ENCODE measurements at regions not wholly inside any gene's neighbourhood (a gene's known extent, or its start where the extent isn't known, plus 50 kb on each side); places are given as distances from the start of the nearest gene placed in this dataset.

- TF ChIP-seq NFYA (IDR thresholded peaks at IDR 0.05; ENCODE audit: borderline replicate concordance, low read depth, low read length) = no peak
- no peak for TF ChIP-seq ZNF207 (IDR thresholded peaks at IDR 0.05; ENCODE audit: borderline replicate concordance)
- no peak for TF ChIP-seq SMAD5 (IDR thresholded peaks at IDR 0.05; ENCODE audit: low read depth)
- no peak for TF ChIP-seq CHD2 (IDR thresholded peaks at IDR 0.05; ENCODE audit: borderline replicate concordance, low read depth, low read length)
- TF ChIP-seq SREBF2 (IDR thresholded peaks at IDR 0.05; ENCODE audit: low read length) = no peak
- TF ChIP-seq RCOR1 (conservative IDR thresholded peaks at IDR 0.05; ENCODE audit: low read depth, low read length) = no peak
- no peak for TF ChIP-seq ELK1 (IDR thresholded peaks at IDR 0.05; ENCODE audit: low read depth, low read length)
- TF ChIP-seq SMC3 (IDR thresholded peaks at IDR 0.05; ENCODE audit: borderline replicate concordance, low read length) = no peak
- TF ChIP-seq BCL11A (IDR thresholded peaks at IDR 0.05; ENCODE audit: low read depth, low read length) = no peak
These were observed 101.8 kb downstream of the FOXL1 start (continued) for GRCh38 chr16:86680162-86680561.

DNA sequence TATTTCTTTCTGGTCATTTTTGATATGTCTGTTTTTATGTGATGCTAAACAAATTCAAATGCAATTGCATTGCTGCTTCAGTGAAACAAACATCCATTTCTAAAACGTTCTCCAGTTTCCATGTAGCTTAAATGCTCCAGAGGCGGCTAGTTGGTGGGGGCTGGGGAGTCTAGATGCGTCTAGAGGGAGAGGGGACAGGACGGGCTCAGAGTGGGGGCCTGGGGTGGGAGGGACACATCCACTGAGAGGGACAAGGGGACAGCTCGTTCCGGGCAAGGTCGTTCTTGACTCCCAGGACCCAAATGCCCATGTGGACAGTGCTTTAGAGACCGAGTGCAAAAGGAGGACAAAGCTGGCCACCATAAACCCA lies 102.3 kb downstream of the FOXL1 start:
- H3K9ac ChIP-seq (ENCODE audit: control insufficient read depth, insufficient read depth, low read length) = no peak overlapping the region
- DNase-seq (ENCODE audit: low read depth, low spot score) (no peak), FAIRE-seq (no peak), ATAC-seq (no peak)
- H2AFZ ChIP-seq (ENCODE audit: control insufficient read depth, low read depth, low read length) = no peak overlapping the region
- RAD21 ChIA-PET (ENCODE audit: unreplicated experiment) = no interaction called here
- no peaks in the 10 kb centered on the region for H3K79me2 ChIP-seq (ENCODE audit: control insufficient read depth, insufficient read depth, low read length)
- WGBS (ENCODE audit: insufficient coverage, insufficient replicate concordance, low lambda C conversion rate, missing lambda C conversion rate) = 32% methylated on average over 8 of the region's 8 CpGs
- POLR2A ChIA-PET = no interaction called here
- no peaks in the 10 kb centered on the region for H3K4me1 ChIP-seq (ENCODE audit: control insufficient read depth, insufficient read depth, low read length)
- no peak overlapping the region for H3K4me2 ChIP-seq (ENCODE audit: control insufficient read depth, insufficient read depth)
- no peaks in the 10 kb centered on the region; the same call in 2 of the 3 replicates for H3K9me3 ChIP-seq (replicated peaks; ENCODE audit: control insufficient read depth, insufficient read depth, low read length)
- in situ Hi-C loops (cut with MboI) = no loop called here
- no peak overlapping the region for H3K4me3 ChIP-seq
- no peak overlapping the region for H3K27ac ChIP-seq (ENCODE audit: control insufficient read depth, insufficient read depth)
- no peak for TF ChIP-seq SMARCA5 (IDR thresholded peaks at IDR 0.05)
- TF ChIP-seq POU2F2 (IDR thresholded peaks at IDR 0.05; ENCODE audit: borderline replicate concordance, low read depth, low read length) = no peak
- no peak for TF ChIP-seq WRNIP1 (IDR thresholded peaks at IDR 0.05; ENCODE audit: borderline replicate concordance, low read depth, low read length)
- intact Hi-C loops (cut with micrococcal nuclease; ENCODE audit: unreplicated experiment) = no loop called here
- CTCF ChIA-PET = interaction anchor here (0.6 kb wide), 1 partner anchor 25 kb away, joined by 4 read pairs; no protein-coding TSS in a partner anchor
- SMC1A ChIA-PET (ENCODE audit: uncharacterized antibody, unreplicated experiment) = interaction anchor here (0.8 to 1.6 kb wide), 2 partner anchors 12 to 22 kb away, joined by 4 read pairs; no protein-coding TSS in a partner anchor
- H4K20me1 ChIP-seq (ENCODE audit: control insufficient read depth, insufficient read depth) = no peaks in the 10 kb centered on the region
- no peaks in the 10 kb centered on the region; a peak in 2 of 4 replicates for H3K27me3 ChIP-seq (replicated peaks in 1 of 2; ENCODE audit: control insufficient read depth in 2 of 2, insufficient read depth in 2 of 2, low read length in 1 of 2)
- no TSS peak for BruUV-seq (replicated peaks)
- H3K36me3 ChIP-seq (ENCODE audit: control insufficient read depth in 2 of 2, insufficient read depth in 2 of 2, low read length in 1 of 2) = no peaks in the 10 kb centered on the region
